Spleen (tissue), 11 donors: ENCODE measurements at regions not wholly inside any gene's neighbourhood (a gene's known extent, or its start where the extent isn't known, plus 50 kb on each side); places are given as distances from the start of the nearest gene placed in this dataset.

ENCODE experiments used
- DNase-seq: peaks from one replicate; pipeline ENCODE4 v3.0.0-alpha.2; 2020
- H3K27ac ChIP-seq, 8 donors: fragments of 200-600 bp; sonication (generic) in 7 of 8; 1 replicate in 4 of 8; 2 replicates in 4 of 8; pipeline versions ENCODE4 v1.5.0 to v1.8.0; 2016 to 2021; ENCODE audit warnings: inconsistent platforms in 4 of 8, mild to moderate bottlenecking in 4 of 8, moderate library complexity in 1 of 8
- H3K27me3 ChIP-seq, 7 donors: fragments of 200-600 bp; sonication (generic) in 6 of 7; replicated peaks in 1 of 7; 1 replicate in 4 of 7; 2 replicates in 3 of 7; pipeline versions ENCODE4 v1.5.0 to v1.8.0; 2016 to 2021; ENCODE audit warnings: inconsistent platforms in 3 of 7, mild to moderate bottlenecking in 1 of 7
- H3K36me3 ChIP-seq, 6 donors: fragments of 200-600 bp; sonication (generic) in 5 of 6; 1 replicate in 4 of 6; 2 replicates in 2 of 6; pipeline versions ENCODE4 v1.5.0 to v1.8.0; 2016 to 2021; ENCODE audit warnings: inconsistent platforms in 2 of 6
- H3K4me1 ChIP-seq, 6 donors: fragments of 200-600 bp; sonication (generic) in 5 of 6; 1 replicate in 3 of 6; 2 replicates in 3 of 6; pipeline versions ENCODE4 v1.5.0 to v1.8.0; 2016 to 2021; ENCODE audit warnings: inconsistent platforms in 3 of 6
- H3K4me3 ChIP-seq, 8 donors: fragments of 200-600 bp; sonication (generic) in 7 of 8; 1 replicate in 4 of 8; 2 replicates in 4 of 8; pipeline versions ENCODE4 v1.5.0 to v1.8.0; 2016 to 2021; ENCODE audit warnings: inconsistent platforms in 4 of 8, mild to moderate bottlenecking in 4 of 8, moderate library complexity in 2 of 8
- H3K9me3 ChIP-seq, 8 donors: fragments of 200-600 bp; sonication (generic) in 7 of 8; 1 replicate in 4 of 8; 2 replicates in 4 of 8; pipeline versions ENCODE4 v1.5.0 to v1.8.0; 2016 to 2021; ENCODE audit warnings: inconsistent platforms in 4 of 8
- POLR2A ChIP-seq, 3 donors: fragments of 450-650 bp; IDR thresholded peaks; one replicate each; pipeline ENCODE4 v1.5.1; 2017; ENCODE audit warnings: antibody characterized with exemption in 3 of 3, mild to moderate bottlenecking in 1 of 3
- POLR2AphosphoS5 ChIP-seq, 3 donors: sonication (generic); formaldehyde crosslinking; IDR thresholded peaks; one replicate each; pipeline ENCODE4 v1.5.1; 2017; ENCODE audit warnings: antibody characterized with exemption in 3 of 3
- WGBS, 5 donors: extraction: QIAGEN DNeasy Blood & Tissue Kit in 3 of 5; methylation state at CpG; one replicate each; pipeline versions ENCODE4 v1.1.5 to v1.1.7; 2013 to 2018; 5-methylcytosine and 5-hydroxymethylcytosine counted together
- intact Hi-C: fragments of 100-400 bp; cut with DNase I; formaldehyde crosslinking; loops from one replicate; pipeline ENCODE4 v1.15.0; 2023; ENCODE audit warnings: low total_unique reads
- TF ChIP-seq, protein P1 (sequence below), 11 experiments: fragments of 200-600 bp in 7 of 11; fragments of 450-650 bp in 4 of 11; sonication (generic) in 4 of 11; IDR thresholded peaks in 8 of 11; conservative IDR thresholded peaks in 3 of 11; 1 replicate in 7 of 11; 2 replicates in 4 of 11; pipeline versions ENCODE4 v1.4.0 to v1.8.0; 2016 to 2021; ENCODE audit warnings: antibody characterized with exemption in 11 of 11, inconsistent platforms in 4 of 11, mild to moderate bottlenecking in 1 of 11
- donor health status: healthy with polysubstance abuse.
- donor health status: DM: no; HTN: no; CAD: no; lungs with moderate emphysema.
- donor health status: DM: no; HTN: no; CAD: no.
- donor health status: Bipolar disorder and iron deficiency.
- donor health status: healthy.
- donor health status: DM: no; HTN: no; CAD: no.
- donor health status: DM: yes; HTN: yes; CAD: no.

GRCh38 chr2:123895651-123896050 is 129.4 kb upstream of the CNTNAP5 start:
- Histone ChIP-seq H3K27me3 (no peaks in the 10 kb centered on the region), H3K4me1 (no peaks in the 10 kb centered on the region), H3K27ac (no peak overlapping the region), H3K4me3 (no peak overlapping the region), H3K36me3 (no peaks in the 10 kb centered on the region), H3K9me3 (peaks cover 0 to 61% (median 35%) of the 10 kb centered on the region in 8 donors)
- TF ChIP-seq, protein P1, sequence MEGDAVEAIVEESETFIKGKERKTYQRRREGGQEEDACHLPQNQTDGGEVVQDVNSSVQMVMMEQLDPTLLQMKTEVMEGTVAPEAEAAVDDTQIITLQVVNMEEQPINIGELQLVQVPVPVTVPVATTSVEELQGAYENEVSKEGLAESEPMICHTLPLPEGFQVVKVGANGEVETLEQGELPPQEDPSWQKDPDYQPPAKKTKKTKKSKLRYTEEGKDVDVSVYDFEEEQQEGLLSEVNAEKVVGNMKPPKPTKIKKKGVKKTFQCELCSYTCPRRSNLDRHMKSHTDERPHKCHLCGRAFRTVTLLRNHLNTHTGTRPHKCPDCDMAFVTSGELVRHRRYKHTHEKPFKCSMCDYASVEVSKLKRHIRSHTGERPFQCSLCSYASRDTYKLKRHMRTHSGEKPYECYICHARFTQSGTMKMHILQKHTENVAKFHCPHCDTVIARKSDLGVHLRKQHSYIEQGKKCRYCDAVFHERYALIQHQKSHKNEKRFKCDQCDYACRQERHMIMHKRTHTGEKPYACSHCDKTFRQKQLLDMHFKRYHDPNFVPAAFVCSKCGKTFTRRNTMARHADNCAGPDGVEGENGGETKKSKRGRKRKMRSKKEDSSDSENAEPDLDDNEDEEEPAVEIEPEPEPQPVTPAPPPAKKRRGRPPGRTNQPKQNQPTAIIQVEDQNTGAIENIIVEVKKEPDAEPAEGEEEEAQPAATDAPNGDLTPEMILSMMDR (IDR thresholded peaks at IDR 0.05 in 8 of 11, conservative IDR thresholded peaks at IDR 0.05 in 3 of 11): no peak
- no peak for TF ChIP-seq POLR2AphosphoS5 (IDR thresholded peaks at IDR 0.05)
- TF ChIP-seq POLR2A (IDR thresholded peaks at IDR 0.05): no peak
- no peak for DNase-seq
- 88 to 95% (median 92%) methylated on average over 2 of the region's 2 CpGs for WGBS, 5 donors
- intact Hi-C loops: no loop called here

DNA sequence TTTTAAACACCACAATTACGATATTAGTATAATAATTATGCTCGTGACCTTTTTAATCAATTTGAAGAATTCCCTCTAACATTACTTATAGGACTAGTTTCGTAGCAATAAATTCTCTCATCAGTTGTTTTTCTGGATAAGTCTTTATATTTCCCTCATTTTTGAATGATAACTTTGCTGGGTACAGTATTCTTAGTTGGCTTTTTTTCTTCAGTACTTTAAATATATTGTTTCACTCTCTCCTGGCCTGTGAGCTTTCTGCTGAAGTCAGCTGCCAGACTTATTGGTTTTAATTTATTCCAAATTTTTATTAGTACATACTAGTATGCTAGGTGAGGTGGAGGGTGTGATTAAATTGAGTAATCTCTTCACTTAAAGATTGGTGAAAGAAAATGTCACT is 123.8 kb upstream of the CNTNAP5 start:
- DNase-seq: no peak
- Histone ChIP-seq H3K27ac (no peak overlapping the region), H3K36me3 (no peaks in the 10 kb centered on the region), H3K4me1 (no peaks in the 10 kb centered on the region), H3K27me3 (no peaks in the 10 kb centered on the region), H3K9me3 (peaks cover 0 to 42% (median 25%) of the 10 kb centered on the region in 8 donors), H3K4me3 (no peak overlapping the region)
- intact Hi-C loops: no loop called here
- WGBS, 5 donors: 75 to 94% (median 81%) methylated on average over 3 of the region's 3 CpGs
- TF ChIP-seq, protein P1 (IDR thresholded peaks at IDR 0.05 in 8 of 11, conservative IDR thresholded peaks at IDR 0.05 in 3 of 11): no peak
- TF ChIP-seq POLR2AphosphoS5 (IDR thresholded peaks at IDR 0.05): no peak
- no peak for TF ChIP-seq POLR2A (IDR thresholded peaks at IDR 0.05)

GRCh38 chr2:123906361-123906760 is 118.7 kb upstream of the CNTNAP5 start:
- intact Hi-C loops: no loop called here
- DNase-seq: no peak
- peaks cover 0 to 21% (median 9%) of the 10 kb centered on the region in 8 donors for H3K9me3 ChIP-seq
- WGBS, 5 donors: 60 to 68% (median 63%) methylated on average over 2 of the region's 2 CpGs
- H3K27me3 ChIP-seq: no peaks in the 10 kb centered on the region
- TF ChIP-seq, protein P1 (IDR thresholded peaks at IDR 0.05 in 8 of 11, conservative IDR thresholded peaks at IDR 0.05 in 3 of 11): no peak
- TF ChIP-seq POLR2A (IDR thresholded peaks at IDR 0.05) (no peak), POLR2AphosphoS5 (IDR thresholded peaks at IDR 0.05) (no peak)
- no peaks in the 10 kb centered on the region for H3K36me3 ChIP-seq
- H3K4me3 ChIP-seq: no peak overlapping the region
- no peak overlapping the region for H3K27ac ChIP-seq
- H3K4me1 ChIP-seq: no peaks in the 10 kb centered on the region

DNA sequence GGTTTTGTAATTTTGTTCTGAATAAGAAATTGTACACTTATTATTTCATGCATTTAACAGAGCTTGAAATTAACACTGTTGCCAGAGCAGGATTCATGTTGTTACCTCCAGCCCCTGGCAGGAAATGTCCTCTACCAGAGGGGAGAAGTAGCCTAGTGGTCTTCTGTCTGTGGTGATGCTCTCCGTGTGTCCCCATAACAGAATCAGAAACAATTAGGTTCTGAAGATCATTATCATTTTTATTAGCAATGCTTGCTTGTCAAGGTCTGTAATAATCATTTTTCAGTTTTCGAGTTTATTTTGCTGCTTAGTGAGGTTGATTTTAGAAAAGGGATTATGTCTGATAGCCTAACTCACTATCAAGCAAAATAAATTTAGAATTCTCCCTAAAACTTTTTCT is 116.6 kb upstream of the CNTNAP5 start:
- Histone ChIP-seq H3K4me3 (no peak overlapping the region), H3K4me1 (no peaks in the 10 kb centered on the region), H3K36me3 (no peaks in the 10 kb centered on the region), H3K9me3 (peaks cover 0 to 8% (median 0%) of the 10 kb centered on the region in 8 donors), H3K27me3 (peaks cover 0 to 4% (median 0%) of the 10 kb centered on the region in 7 donors), H3K27ac (no peak overlapping the region)
- WGBS, 5 donors: 42 to 52% (median 49%) methylated on average over 2 of the region's 2 CpGs
- TF ChIP-seq POLR2AphosphoS5 (IDR thresholded peaks at IDR 0.05) (no peak), POLR2A (IDR thresholded peaks at IDR 0.05) (no peak)
- TF ChIP-seq, protein P1 (IDR thresholded peaks at IDR 0.05 in 8 of 11, conservative IDR thresholded peaks at IDR 0.05 in 3 of 11): no peak
- intact Hi-C loops: no loop called here
- no peak for DNase-seq
